HG02623 (cell line): ENCODE measurements at regions not wholly inside any gene's neighbourhood (a gene's known extent, or its start where the extent isn't known, plus 50 kb on each side); places are given as distances from the start of the nearest gene placed in this dataset.

Experiments
- ATAC-seq: cut with Tn5 transposase; IDR thresholded peaks from one replicate; pipeline ENCODE4 v1.9.1; 2021; ENCODE audit warnings: moderate library complexity; ENCODE audit not compliant: unreplicated experiment

- ATAC-seq: no peak
Observed at GRCh38 chr7:156487811-156488533, 152.6 kb upstream of the RNF32 start.

- ATAC-seq: no peak
Observed at GRCh38 chr7:156480671-156481070, 159.9 kb upstream of the RNF32 start.

- ATAC-seq: no peak
Observed at GRCh38 chr7:156479596-156479995, 161.0 kb upstream of the RNF32 start.

- no peak for ATAC-seq
Observed at GRCh38 chr7:156478486-156478885, 162.1 kb upstream of the RNF32 start.

- no peak for ATAC-seq
Observed at GRCh38 chr7:156475666-156476065, 164.9 kb upstream of the RNF32 start.

- ATAC-seq: no peak
Observed at GRCh38 chr7:156475179-156475578, 165.4 kb upstream of the RNF32 start.

- ATAC-seq: no peak
Observed at GRCh38 chr7:156474241-156474743, 166.3 kb upstream of the RNF32 start.

- no peak for ATAC-seq
Observed at GRCh38 chr7:156473476-156474240, 166.9 kb upstream of the RNF32 start.

- ATAC-seq: no peak
Observed at GRCh38 chr7:156472267-156472666, 168.3 kb upstream of the RNF32 start.

- no peak for ATAC-seq
Observed at GRCh38 chr7:156470399-156471320, 169.9 kb upstream of the RNF32 start.

- ATAC-seq: no peak
Observed at GRCh38 chr7:156466955-156467625, 173.5 kb upstream of the RNF32 start.

GRCh38 chr7:156466272-156466671, 174.3 kb upstream of the RNF32 start:
- ATAC-seq: no peak

- ATAC-seq: no peak
Observed at GRCh38 chr7:156465186-156465585, 175.4 kb upstream of the RNF32 start.

- no peak for ATAC-seq
Observed at GRCh38 chr7:156464339-156464738, 176.2 kb upstream of the RNF32 start.

- no peak for ATAC-seq
Observed at GRCh38 chr7:156463280-156463679, 177.3 kb upstream of the RNF32 start.

GRCh38 chr7:156461881-156462665, 178.5 kb upstream of the RNF32 start:
- ATAC-seq: no peak

GRCh38 chr7:156460858-156461627, 179.5 kb upstream of the RNF32 start:
- ATAC-seq: no peak

- ATAC-seq: no peak
Observed at GRCh38 chr7:156459582-156459981, 181.0 kb upstream of the RNF32 start.

- ATAC-seq: no peak
Observed at GRCh38 chr7:156459067-156459466, 181.5 kb upstream of the RNF32 start.
